ENCODE measurements at regions not wholly inside any gene's neighbourhood (a gene's known extent, or its start where the extent isn't known, plus 50 kb on each side); places are given as distances from the start of the nearest gene placed in this dataset.

GRCh38 chr1:148363439-148363810, 119.7 kb downstream of the PPIAL4G start:
- TF ChIP-seq, protein P1, sequence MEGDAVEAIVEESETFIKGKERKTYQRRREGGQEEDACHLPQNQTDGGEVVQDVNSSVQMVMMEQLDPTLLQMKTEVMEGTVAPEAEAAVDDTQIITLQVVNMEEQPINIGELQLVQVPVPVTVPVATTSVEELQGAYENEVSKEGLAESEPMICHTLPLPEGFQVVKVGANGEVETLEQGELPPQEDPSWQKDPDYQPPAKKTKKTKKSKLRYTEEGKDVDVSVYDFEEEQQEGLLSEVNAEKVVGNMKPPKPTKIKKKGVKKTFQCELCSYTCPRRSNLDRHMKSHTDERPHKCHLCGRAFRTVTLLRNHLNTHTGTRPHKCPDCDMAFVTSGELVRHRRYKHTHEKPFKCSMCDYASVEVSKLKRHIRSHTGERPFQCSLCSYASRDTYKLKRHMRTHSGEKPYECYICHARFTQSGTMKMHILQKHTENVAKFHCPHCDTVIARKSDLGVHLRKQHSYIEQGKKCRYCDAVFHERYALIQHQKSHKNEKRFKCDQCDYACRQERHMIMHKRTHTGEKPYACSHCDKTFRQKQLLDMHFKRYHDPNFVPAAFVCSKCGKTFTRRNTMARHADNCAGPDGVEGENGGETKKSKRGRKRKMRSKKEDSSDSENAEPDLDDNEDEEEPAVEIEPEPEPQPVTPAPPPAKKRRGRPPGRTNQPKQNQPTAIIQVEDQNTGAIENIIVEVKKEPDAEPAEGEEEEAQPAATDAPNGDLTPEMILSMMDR (conservative IDR thresholded peaks at IDR 0.05 in 1 of 2, IDR thresholded peaks at IDR 0.05 in 1 of 2; ENCODE audit: low read depth in 1 of 2, low read length in 2 of 2): no peak
- TF ChIP-seq EZH2 (IDR thresholded peaks at IDR 0.05; ENCODE audit: low read length, missing control alignments): no peak
